ENCODE measurements at regions not wholly inside any gene's neighbourhood (a gene's known extent, or its start where the extent isn't known, plus 50 kb on each side); places are given as distances from the start of the nearest gene placed in this dataset.

DNA sequence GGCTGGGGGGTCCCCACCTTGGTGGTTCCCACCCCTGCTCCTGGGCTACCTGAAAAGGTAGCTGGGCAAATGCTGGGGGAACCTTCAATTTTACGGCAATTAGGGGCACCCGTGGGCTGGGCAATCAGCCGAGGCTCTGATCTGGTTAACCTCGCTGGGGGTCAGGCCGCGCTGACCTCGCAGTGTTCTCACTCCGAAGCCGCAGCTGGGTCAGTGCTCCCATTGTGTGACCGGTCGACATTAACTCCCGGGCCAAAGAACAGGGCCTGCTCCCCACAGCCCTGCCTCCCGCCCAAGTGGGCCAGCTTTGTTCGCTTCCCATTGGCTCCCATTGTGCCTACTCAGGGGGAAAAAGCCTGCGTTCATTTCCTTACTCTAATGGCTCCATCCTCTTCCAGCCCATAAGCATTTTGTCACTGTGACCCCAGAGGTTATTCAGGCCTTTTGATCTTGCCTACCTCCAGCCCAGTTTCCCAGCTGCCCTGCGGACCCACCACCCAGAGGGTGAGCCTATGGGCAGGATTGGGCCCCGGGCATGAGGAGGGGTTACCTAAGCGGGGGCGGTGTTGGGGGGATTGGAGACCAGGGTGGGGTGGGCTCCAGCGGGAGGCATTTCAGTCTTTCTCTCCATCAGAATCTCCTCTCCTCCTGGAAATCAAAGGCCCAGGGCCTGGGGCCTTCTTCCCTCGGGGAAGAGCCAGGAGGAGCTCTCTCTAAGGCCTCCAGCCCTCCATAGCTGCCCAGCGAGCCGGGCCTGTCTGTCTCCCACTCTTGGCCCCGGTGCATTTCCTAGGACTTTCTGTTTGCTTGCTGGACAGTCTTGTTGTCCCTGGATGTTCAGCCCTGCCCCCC lies 90.1 kb downstream of the MYCN start:
- no peak for TF ChIP-seq POLR2AphosphoS5 (IDR thresholded peaks at IDR 0.05)
- TF ChIP-seq, protein P1, sequence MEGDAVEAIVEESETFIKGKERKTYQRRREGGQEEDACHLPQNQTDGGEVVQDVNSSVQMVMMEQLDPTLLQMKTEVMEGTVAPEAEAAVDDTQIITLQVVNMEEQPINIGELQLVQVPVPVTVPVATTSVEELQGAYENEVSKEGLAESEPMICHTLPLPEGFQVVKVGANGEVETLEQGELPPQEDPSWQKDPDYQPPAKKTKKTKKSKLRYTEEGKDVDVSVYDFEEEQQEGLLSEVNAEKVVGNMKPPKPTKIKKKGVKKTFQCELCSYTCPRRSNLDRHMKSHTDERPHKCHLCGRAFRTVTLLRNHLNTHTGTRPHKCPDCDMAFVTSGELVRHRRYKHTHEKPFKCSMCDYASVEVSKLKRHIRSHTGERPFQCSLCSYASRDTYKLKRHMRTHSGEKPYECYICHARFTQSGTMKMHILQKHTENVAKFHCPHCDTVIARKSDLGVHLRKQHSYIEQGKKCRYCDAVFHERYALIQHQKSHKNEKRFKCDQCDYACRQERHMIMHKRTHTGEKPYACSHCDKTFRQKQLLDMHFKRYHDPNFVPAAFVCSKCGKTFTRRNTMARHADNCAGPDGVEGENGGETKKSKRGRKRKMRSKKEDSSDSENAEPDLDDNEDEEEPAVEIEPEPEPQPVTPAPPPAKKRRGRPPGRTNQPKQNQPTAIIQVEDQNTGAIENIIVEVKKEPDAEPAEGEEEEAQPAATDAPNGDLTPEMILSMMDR (IDR thresholded peaks at IDR 0.05), result no peak

Data from gastroesophageal sphincter (tissue), 3 donors.